WI38 (cell line): ENCODE measurements at regions not wholly inside any gene's neighbourhood (a gene's known extent, or its start where the extent isn't known, plus 50 kb on each side); places are given as distances from the start of the nearest gene placed in this dataset.

Source experiments
- H3K4me3 ChIP-seq: 2 replicates; pipeline ENCODE4 v1.5.1; 2011; ENCODE audit warnings: low read depth, mild to moderate bottlenecking, control low read depth, low read length
- TF ChIP-seq, protein P1 (sequence below): IDR thresholded peaks from 2 replicates; pipeline ENCODE4 v1.5.1; 2012; ENCODE audit warnings: low read depth, mild to moderate bottlenecking, control low read depth, low read length

DNA sequence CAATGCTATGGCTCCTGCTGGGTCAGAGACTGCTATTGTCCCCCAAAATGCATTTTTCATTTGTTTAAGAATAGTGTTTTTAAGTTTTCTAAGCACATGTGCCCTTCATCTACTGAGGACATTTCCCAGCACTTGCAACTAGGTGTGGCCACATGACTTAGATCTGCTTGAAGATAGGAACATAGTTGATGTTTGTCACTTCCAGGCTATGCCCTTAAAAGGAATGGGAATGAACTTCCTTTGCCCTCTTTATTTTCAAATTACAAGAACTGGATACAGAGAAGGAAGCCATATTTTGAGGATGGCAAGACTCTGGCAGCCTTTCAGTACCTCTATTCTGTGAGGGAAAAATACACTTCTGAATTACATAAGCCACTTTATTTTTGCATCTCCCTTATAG lies 203.0 kb upstream of the TFAP2D start:
- TF ChIP-seq, protein P1, sequence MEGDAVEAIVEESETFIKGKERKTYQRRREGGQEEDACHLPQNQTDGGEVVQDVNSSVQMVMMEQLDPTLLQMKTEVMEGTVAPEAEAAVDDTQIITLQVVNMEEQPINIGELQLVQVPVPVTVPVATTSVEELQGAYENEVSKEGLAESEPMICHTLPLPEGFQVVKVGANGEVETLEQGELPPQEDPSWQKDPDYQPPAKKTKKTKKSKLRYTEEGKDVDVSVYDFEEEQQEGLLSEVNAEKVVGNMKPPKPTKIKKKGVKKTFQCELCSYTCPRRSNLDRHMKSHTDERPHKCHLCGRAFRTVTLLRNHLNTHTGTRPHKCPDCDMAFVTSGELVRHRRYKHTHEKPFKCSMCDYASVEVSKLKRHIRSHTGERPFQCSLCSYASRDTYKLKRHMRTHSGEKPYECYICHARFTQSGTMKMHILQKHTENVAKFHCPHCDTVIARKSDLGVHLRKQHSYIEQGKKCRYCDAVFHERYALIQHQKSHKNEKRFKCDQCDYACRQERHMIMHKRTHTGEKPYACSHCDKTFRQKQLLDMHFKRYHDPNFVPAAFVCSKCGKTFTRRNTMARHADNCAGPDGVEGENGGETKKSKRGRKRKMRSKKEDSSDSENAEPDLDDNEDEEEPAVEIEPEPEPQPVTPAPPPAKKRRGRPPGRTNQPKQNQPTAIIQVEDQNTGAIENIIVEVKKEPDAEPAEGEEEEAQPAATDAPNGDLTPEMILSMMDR = no peak
- H3K4me3 ChIP-seq = no peak overlapping the region

DNA sequence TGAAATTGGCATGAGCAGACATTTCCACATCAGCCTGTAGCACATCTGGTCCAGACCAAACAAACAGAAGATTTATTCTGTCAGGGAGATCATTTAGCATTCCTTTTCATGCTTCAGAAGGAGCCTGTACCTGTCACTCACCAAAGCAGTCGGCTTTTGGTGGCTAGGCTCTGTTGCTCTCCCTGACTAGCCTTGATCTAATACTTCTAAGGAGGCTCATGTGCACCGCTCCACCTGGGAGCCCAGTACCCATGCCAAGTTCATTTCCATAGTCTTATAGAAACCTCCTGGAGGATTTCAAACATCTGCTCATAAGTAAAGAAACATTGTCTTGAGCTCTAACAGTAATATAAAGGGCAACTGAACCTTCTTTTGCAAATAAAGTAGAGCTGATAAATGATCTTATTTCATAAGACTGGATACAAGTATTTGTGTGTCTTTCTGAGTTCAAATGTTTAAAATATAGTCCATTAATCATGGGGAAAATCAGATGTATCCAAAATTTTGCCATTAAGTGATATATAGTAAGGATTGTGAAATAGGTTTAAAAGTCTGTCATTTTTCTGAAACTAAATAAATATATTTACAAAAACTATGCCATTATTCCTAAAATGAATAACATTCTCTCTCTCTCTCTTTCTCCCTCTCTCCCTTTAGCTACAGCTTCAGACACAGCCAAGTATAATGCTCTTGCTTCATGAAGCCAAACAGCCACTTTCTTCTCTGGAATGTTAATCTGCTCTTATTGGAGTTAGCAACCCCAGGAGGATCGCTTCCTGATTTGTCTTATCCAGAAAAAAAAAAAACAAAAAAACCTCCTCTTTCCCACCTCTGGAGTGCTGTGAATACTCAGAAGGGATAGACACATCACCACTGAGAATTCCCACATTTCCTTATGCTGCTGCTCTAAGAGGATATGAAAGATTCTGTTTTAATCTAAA lies 192.7 kb upstream of the TFAP2D start:
- TF ChIP-seq, protein P1 = no peak
- H3K4me3 ChIP-seq = no peak overlapping the region

DNA sequence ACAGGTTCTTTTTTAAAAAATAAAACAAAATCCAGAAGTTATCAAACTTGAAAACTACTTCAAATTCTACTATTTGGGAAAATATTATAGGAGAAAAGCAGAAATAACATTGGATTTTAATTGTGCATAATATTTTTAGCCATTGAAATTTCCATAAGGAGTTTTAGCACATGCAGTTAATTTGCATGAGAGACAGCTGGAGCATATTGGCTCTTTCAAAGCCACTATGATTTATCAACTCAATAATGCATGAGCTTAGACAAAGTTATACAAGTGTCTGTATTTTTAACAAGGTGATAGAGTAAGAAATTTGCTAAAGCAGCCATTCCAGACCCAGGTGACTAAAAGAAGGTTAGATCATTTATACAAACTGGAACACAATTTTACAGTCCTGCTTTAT lies 189.0 kb upstream of the TFAP2D start:
- TF ChIP-seq, protein P1 = no peak
- no peak overlapping the region for H3K4me3 ChIP-seq

DNA sequence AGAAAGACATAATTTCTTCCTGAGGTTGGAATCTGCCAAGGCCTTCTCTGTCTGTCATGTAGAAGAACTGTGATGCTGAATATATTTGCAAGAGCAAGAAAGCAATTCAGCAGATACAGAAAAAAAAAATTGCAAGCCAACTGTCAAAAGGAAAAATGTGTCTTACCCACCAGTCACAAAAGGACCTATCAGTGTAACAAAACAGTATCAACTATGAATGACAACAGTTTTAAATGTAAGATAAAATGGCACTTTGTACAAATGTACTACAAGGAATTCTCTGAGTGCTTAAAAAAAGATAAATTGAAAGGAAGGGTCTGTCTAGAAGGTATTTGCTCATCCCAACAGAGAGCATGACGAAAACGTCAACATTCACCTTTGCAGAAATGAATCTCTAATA lies 185.3 kb upstream of the TFAP2D start:
- TF ChIP-seq, protein P1 = no peak
- no peak overlapping the region for H3K4me3 ChIP-seq

DNA sequence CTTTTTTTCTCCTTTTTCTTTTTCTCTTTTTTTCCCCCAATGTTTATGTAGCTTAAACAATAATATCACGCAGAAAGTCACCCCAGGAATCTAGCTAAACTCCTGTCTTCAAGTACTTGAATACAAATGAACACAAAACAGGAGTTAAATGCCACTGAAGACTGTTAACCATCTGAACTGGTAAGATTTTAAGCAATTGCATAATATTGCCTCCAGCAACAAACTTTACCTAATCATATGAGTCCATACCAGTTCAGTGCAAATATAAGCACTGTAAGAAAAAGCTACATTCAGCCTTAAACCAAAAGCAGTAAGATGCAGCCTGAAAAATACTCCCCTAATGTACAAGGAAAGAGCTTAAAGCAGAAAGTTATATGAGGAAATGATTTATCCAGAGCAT lies 173.9 kb upstream of the TFAP2D start:
- TF ChIP-seq, protein P1 = no peak

DNA sequence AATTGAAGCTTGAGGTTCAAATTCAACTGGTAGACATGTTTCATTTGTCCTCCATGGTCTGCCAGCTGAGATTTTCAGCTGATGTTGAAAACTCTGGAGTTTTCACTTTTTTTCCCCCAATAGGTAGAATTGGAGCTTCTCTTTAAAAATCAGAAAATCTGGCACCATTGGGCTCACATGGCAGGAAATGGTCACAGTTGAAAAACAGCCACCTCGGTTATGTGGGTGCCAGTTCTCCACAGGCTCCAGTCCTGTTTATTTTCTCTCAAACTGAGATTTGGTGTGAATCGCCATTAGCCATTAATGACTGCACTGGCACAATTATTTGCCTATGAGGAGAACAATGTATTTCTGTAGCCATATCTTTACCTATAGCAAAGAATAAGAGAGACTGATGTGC lies 171.4 kb upstream of the TFAP2D start:
- TF ChIP-seq, protein P1 = no peak
- no peak overlapping the region for H3K4me3 ChIP-seq

More for the DNA sequence above, 173.9 kb upstream of the TFAP2D start:
- no peak overlapping the region for H3K4me3 ChIP-seq

DNA sequence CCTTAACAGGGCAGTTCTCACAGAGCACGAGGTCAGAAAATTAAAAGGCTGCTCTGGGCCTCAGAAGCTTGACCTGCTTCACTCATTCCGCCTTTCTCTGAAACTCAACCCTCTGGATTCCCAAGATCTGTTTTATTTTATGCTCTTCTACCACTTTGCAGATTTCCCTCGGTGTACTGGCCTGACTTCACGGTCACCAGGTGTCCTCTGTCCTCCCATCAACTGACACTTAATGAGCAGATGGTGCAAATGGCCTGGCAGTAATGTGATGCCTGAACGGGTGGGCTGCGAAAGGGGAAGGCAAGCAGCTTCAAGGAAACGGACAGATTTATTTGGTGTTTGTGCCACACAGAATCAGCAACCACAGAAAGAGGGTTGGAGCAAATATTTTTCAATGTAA lies 169.7 kb upstream of the TFAP2D start:
- TF ChIP-seq, protein P1 = no peak
- H3K4me3 ChIP-seq = no peak overlapping the region
